Mammary epithelial cell (primary cell): ENCODE measurements at regions not wholly inside any gene's neighbourhood (a gene's known extent, or its start where the extent isn't known, plus 50 kb on each side); places are given as distances from the start of the nearest gene placed in this dataset.

ENCODE experiments used
- EZH2 ChIP-seq: IDR thresholded peaks from 2 replicates; pipeline ENCODE4 v1.6.1; 2012; ENCODE audit warnings: low read length, inconsistent platforms, borderline replicate concordance
- TF ChIP-seq, protein P1 (sequence below), 2 donors: IDR thresholded peaks in 1 of 2; conservative IDR thresholded peaks in 1 of 2; 2 replicates each; pipeline ENCODE4 v1.5.1; 2011 to 2012; ENCODE audit warnings: inconsistent platforms in 2 of 2, low read length in 2 of 2, mild to moderate bottlenecking in 2 of 2, control low read depth in 1 of 2, low read depth in 1 of 2; ENCODE audit not compliant: insufficient read depth in 1 of 2; ENCODE audit errors: extremely low read depth in 1 of 2

DNA sequence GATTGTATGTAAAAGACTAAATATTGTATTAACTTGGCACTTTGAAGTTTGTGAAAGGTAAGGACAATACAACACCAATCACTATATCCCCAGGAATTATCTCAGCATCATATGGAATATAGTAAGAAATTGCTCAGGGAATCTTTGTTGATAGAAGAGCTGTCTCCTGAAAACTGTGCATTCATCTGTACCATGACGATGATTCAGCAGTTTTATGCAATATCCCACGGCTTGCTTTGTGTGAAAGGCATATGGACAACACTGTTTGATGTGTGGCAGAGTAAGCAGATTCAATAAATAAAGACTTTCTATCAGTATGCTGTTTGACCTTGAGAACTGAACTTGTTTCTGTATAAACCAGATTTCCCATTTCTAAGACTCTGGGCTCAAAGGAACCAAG is 147.5 kb upstream of the PLN start:
- TF ChIP-seq, protein P1, sequence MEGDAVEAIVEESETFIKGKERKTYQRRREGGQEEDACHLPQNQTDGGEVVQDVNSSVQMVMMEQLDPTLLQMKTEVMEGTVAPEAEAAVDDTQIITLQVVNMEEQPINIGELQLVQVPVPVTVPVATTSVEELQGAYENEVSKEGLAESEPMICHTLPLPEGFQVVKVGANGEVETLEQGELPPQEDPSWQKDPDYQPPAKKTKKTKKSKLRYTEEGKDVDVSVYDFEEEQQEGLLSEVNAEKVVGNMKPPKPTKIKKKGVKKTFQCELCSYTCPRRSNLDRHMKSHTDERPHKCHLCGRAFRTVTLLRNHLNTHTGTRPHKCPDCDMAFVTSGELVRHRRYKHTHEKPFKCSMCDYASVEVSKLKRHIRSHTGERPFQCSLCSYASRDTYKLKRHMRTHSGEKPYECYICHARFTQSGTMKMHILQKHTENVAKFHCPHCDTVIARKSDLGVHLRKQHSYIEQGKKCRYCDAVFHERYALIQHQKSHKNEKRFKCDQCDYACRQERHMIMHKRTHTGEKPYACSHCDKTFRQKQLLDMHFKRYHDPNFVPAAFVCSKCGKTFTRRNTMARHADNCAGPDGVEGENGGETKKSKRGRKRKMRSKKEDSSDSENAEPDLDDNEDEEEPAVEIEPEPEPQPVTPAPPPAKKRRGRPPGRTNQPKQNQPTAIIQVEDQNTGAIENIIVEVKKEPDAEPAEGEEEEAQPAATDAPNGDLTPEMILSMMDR (conservative IDR thresholded peaks at IDR 0.05 in 1 of 2, IDR thresholded peaks at IDR 0.05 in 1 of 2; ENCODE audit: extremely low read depth in 1 of 2, insufficient read depth in 1 of 2, low read depth in 1 of 2, low read length in 2 of 2): no peak
- TF ChIP-seq EZH2: no peak
